Body of pancreas (tissue), 4 donors: ENCODE measurements at regions not wholly inside any gene's neighbourhood (a gene's known extent, or its start where the extent isn't known, plus 50 kb on each side); places are given as distances from the start of the nearest gene placed in this dataset.

Source experiments
- POLR2A ChIP-seq, 3 donors: fragments of 450-650 bp; IDR thresholded peaks; one replicate each; pipeline ENCODE4 v1.6.1; 2016; ENCODE audit warnings: antibody characterized with exemption in 3 of 3, mild to moderate bottlenecking in 2 of 3
- TF ChIP-seq, protein P1 (sequence below), 7 experiments: fragments of 450-650 bp in 4 of 7; fragments of 200-600 bp in 3 of 7; sonication (generic) in 3 of 7; IDR thresholded peaks; one replicate each; pipeline ENCODE4 v1.5.1; 2016 to 2019; ENCODE audit warnings: antibody characterized with exemption in 7 of 7

DNA sequence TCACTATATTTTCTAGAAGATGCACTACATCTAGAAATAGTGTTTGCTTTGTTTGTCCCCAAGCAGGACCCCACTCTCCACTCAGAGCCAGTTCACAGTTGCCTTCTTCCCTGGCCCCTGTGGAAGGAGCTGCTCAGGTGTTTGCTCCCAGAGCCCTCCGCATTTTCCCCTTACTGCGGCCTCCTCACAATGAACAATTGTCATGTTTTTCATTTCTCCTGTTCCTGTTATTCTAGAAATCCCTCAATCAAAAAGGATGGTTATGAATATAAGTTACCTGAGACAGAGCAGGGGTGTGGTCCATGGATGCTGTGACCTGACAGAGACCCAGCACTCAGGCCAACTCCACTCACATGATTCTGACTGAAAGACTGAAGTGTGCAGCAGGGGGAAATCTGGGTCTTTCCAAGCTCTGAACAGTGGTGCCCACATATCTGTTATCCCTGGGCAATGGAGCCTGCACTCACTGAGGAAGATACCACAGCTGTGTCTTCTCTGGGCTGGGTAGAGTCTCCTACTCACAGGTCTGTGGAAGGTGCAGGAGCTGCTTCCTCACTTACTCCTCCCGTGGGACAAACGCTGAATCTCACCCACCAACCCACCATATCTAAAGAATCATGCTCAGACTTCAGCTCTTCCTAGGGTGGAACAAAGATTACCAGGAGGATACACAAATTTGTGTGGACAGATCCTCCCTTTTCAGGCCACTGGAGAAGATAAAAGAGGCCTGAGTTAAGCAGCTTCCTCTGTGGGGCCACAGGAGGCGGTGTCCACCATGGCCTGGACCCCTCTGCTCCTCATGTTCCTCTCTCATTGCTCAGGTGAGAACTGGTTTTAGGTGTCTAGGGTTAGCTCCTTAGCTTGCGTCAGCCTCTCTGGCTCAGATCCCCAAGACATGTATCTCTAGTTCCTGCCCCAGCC is 87.1 kb upstream of the TOP3B start:
- TF ChIP-seq, protein P1, sequence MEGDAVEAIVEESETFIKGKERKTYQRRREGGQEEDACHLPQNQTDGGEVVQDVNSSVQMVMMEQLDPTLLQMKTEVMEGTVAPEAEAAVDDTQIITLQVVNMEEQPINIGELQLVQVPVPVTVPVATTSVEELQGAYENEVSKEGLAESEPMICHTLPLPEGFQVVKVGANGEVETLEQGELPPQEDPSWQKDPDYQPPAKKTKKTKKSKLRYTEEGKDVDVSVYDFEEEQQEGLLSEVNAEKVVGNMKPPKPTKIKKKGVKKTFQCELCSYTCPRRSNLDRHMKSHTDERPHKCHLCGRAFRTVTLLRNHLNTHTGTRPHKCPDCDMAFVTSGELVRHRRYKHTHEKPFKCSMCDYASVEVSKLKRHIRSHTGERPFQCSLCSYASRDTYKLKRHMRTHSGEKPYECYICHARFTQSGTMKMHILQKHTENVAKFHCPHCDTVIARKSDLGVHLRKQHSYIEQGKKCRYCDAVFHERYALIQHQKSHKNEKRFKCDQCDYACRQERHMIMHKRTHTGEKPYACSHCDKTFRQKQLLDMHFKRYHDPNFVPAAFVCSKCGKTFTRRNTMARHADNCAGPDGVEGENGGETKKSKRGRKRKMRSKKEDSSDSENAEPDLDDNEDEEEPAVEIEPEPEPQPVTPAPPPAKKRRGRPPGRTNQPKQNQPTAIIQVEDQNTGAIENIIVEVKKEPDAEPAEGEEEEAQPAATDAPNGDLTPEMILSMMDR (IDR thresholded peaks at IDR 0.05): no peak
- TF ChIP-seq POLR2A (IDR thresholded peaks at IDR 0.05): no peak
